Prostate gland (tissue), 2 donors: ENCODE measurements at regions not wholly inside any gene's neighbourhood (a gene's known extent, or its start where the extent isn't known, plus 50 kb on each side); places are given as distances from the start of the nearest gene placed in this dataset.
"Not testable (repeated sequence)": the region's sequence is repeated elsewhere in the genome, so short reads cannot be mapped to it uniquely, and the experiment has no call there.

Source experiments
- DNase-seq: peaks from one replicate; pipeline ENCODE4 v3.0.0-alpha.2; 2019; ENCODE audit warnings: low spot score
- H3K27ac ChIP-seq, 2 donors: fragments of 200-600 bp; sonication (generic); 2 replicates each; pipeline ENCODE4 v1.5.1; 2017 to 2019
- H3K27me3 ChIP-seq: fragments of 200-600 bp; sonication (generic); replicated peaks from 2 replicates; pipeline ENCODE4 v1.5.1; 2019; ENCODE audit not compliant: insufficient read depth
- H3K36me3 ChIP-seq, 2 donors: fragments of 200-600 bp; sonication (generic); 1 replicate in 1 of 2; 2 replicates in 1 of 2; pipeline versions ENCODE4 v1.5.1 to v1.8.1; 2017 to 2019
- H3K4me1 ChIP-seq: fragments of 200-600 bp; sonication (generic); replicated peaks from 2 replicates; pipeline ENCODE4 v1.5.1; 2019
- H3K4me3 ChIP-seq, 2 donors: fragments of 200-600 bp; sonication (generic); 2 replicates each; pipeline ENCODE4 v1.5.1; 2017 to 2019
- H3K9me3 ChIP-seq: fragments of 200-600 bp; sonication (generic); 2 replicates; pipeline ENCODE4 v1.5.1; 2017
- CTCF ChIP-seq, 4 experiments: fragments of 200-600 bp in 2 of 4; fragments of 450-650 bp in 2 of 4; sonication (generic) in 2 of 4; IDR thresholded peaks; 1 replicate in 3 of 4; 2 replicates in 1 of 4; pipeline ENCODE4 v1.5.1; 2016 to 2019; ENCODE audit warnings: antibody characterized with exemption in 4 of 4, mild to moderate bottlenecking in 2 of 4, moderate library complexity in 2 of 4
- POLR2A ChIP-seq: fragments of 450-650 bp; IDR thresholded peaks from one replicate; pipeline ENCODE4 v1.6.1; 2016; ENCODE audit warnings: antibody characterized with exemption, mild to moderate bottlenecking
- POLR2AphosphoS5 ChIP-seq: sonication (generic); formaldehyde crosslinking; IDR thresholded peaks from one replicate; pipeline ENCODE4 v1.6.1; 2017; ENCODE audit warnings: antibody characterized with exemption
- whole genome bisulfite sequencing: methylation state at CpG from one replicate; pipeline ENCODE4 v1.1.5; 2018; 5-methylcytosine and 5-hydroxymethylcytosine counted together
- intact Hi-C: fragments of 100-400 bp; cut with DNase I; formaldehyde crosslinking; loops from one replicate; pipeline ENCODE4 v1.14.2; 2022

- no peaks in the 10 kb centered on the region for H3K36me3 ChIP-seq
- WGBS: 87% methylated on average over 3 of the region's 3 CpGs
- no peak for DNase-seq
- H3K27me3 ChIP-seq: no peaks in the 10 kb centered on the region
- intact Hi-C loops: no loop called here
- no peak overlapping the region for H3K4me3 ChIP-seq
- TF ChIP-seq CTCF (IDR thresholded peaks at IDR 0.05): no peak
- TF ChIP-seq POLR2AphosphoS5: no peak
- no peak for TF ChIP-seq POLR2A
- no peaks in the 10 kb centered on the region for H3K4me1 ChIP-seq
- no peak overlapping the region for H3K27ac ChIP-seq
- H3K9me3 ChIP-seq: no peaks in the 10 kb centered on the region
Measured at GRCh38 chr1:219322766-219323165, 149.1 kb downstream of the LYPLAL1 start.

GRCh38 chr1:219320563-219320962 lies 146.9 kb downstream of the LYPLAL1 start:
- H3K27ac ChIP-seq, H3K4me1 ChIP-seq, H3K36me3 ChIP-seq, DNase-seq, intact Hi-C loops, H3K9me3 ChIP-seq, H3K27me3 ChIP-seq, H3K4me3 ChIP-seq: not testable (repeated sequence)
- 95% methylated on average over 5 of the region's 5 CpGs for WGBS

- Histone ChIP-seq H3K36me3 (no peaks in the 10 kb centered on the region), H3K27ac (no peak overlapping the region), H3K4me3 (no peak overlapping the region), H3K9me3 (no peaks in the 10 kb centered on the region), H3K27me3 (no peaks in the 10 kb centered on the region), H3K4me1 (no peaks in the 10 kb centered on the region)
- no peak for TF ChIP-seq CTCF (IDR thresholded peaks at IDR 0.05)
- no peak for TF ChIP-seq POLR2A
- TF ChIP-seq POLR2AphosphoS5: no peak
- intact Hi-C loops: no loop called here
- no peak for DNase-seq
- WGBS: 91% methylated on average over 4 of the region's 4 CpGs
Measured at GRCh38 chr1:219318826-219319225, 145.1 kb downstream of the LYPLAL1 start.

GRCh38 chr1:219317762-219318353 lies 144.2 kb downstream of the LYPLAL1 start:
- Histone ChIP-seq H3K4me3 (no peak overlapping the region), H3K9me3 (no peaks in the 10 kb centered on the region), H3K4me1 (no peaks in the 10 kb centered on the region), H3K27me3 (no peaks in the 10 kb centered on the region), H3K27ac (no peak overlapping the region), H3K36me3 (no peaks in the 10 kb centered on the region)
- intact Hi-C loops: no loop called here
- WGBS: 89% methylated on average over 3 of the region's 3 CpGs
- TF ChIP-seq POLR2AphosphoS5 (no peak), POLR2A (no peak), CTCF (IDR thresholded peaks at IDR 0.05) (no peak)
- no peak for DNase-seq

- no peak for DNase-seq
- Histone ChIP-seq H3K27ac (no peak overlapping the region), H3K9me3 (no peaks in the 10 kb centered on the region), H3K27me3 (no peaks in the 10 kb centered on the region), H3K36me3 (no peaks in the 10 kb centered on the region), H3K4me1 (no peaks in the 10 kb centered on the region), H3K4me3 (no peak overlapping the region)
- intact Hi-C loops: no loop called here
- no peak for TF ChIP-seq POLR2AphosphoS5
- TF ChIP-seq POLR2A: no peak
- TF ChIP-seq CTCF (IDR thresholded peaks at IDR 0.05): no peak
- 98% methylated on average over 1 of the region's 1 CpG for WGBS
Measured at GRCh38 chr1:219316066-219316465, 142.4 kb downstream of the LYPLAL1 start.
